ENCODE measurements at regions not wholly inside any gene's neighbourhood (a gene's known extent, or its start where the extent isn't known, plus 50 kb on each side); places are given as distances from the start of the nearest gene placed in this dataset.

- DNase-seq (ENCODE audit: low read depth) = no peak
Measured at GRCh38 chr13:105353654-105354053, 1181.8 kb downstream of the EFNB2 start.

- DNase-seq (ENCODE audit: low read depth) = no peak
Measured at GRCh38 chr13:105349082-105349723, 1186.3 kb downstream of the EFNB2 start.

- DNase-seq (ENCODE audit: low read depth) = no peak
Measured at GRCh38 chr13:105346141-105346775, 1189.2 kb downstream of the EFNB2 start.

DNA sequence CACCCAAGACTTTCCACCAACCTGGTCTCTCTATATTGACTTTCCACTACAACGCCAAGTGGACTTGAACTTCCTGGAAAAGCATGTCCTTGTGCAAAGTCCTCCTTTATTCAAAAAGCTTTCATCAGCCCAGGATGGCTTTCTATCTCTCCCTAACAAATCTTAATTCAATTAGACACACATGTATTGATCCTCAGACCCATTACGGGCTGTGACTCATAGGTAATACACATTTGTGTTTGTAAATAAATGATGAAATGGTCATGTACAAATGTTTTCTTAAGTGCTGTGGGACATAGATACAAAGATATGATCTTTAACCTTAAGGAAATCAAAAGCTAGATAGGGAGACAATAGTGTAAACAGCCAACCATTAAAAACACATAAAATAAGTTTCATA, 1189.7 kb downstream of the EFNB2 start:
- no peak for DNase-seq (ENCODE audit: low read depth)

DNA sequence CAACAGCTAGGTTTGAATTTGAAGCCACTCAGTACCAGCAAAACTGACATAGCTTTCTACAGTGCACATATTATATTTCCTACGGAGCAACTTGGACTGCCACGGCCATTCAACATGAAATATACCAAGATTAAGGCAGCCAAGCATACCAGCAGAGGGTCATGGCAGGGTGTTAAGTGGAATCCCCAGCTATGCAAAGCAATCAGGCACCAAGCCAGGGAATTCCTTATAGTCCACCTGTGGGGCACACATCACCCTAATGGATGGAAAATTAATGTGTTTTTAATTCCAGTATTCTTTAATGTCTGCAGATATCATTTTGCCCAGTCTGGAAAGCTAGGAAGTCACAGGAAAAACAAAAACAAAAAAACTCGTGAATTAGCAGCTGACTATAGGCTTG, 1190.3 kb downstream of the EFNB2 start:
- DNase-seq (ENCODE audit: low read depth) = no peak

DNA sequence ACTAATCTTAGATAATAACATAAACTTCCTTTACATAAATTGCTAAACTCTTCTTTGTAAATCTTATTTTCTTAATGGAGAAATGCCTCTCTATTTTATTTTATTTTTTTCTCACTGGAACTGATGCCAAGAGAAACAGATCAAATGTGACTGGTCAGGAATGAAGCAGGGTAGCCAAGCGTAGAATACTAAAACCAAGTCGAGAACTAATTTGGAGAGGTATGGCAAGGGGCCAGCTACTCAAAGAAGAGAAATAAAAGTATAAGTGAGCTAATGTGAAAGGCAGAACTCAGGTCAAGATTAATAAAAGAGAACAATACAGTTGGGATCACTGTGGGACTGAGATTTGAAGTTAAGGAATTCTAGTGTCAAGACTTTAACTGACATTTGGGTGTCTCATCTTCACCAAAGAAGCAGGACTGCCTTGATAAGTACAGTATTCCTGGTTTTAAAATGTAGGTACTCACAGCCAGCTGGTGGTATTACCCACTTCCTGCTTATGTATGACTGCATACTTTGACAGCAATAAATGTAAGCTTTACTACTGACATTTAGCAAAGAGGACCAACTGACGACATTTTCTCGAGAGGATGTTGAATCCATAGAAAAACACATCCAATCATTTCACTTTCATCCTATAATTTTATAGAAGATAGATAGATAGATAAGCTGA, 1192.2 kb downstream of the EFNB2 start:
- no peak for DNase-seq (ENCODE audit: low read depth)

DNA sequence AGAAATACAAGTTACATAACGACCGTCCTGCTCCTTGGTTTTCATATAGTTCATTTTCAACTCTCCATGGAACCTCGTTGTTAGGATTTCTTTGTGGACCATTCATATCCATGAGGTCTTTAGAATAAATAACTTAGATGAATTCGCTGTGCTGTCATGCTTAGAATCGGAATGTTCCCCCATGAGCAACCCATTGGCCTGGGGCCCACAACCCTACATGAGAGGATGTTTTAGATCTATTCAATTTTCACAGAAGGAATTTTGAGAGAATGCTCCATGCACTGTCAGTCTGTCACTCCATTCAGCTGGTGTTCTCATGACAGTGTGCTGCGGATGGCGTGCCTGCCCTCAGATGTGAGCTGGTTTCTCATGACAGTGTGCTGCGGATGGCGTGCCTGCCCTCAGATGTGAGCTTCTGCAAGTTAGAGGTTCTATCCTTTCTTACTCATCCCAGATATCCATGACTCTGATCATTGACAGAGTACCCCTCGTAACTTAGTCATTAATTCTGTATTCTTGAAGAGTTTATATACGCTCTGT, 1193.1 kb downstream of the EFNB2 start:
- no peak for DNase-seq (ENCODE audit: low read depth)

- DNase-seq (ENCODE audit: low read depth) = no peak
Measured at GRCh38 chr13:105341758-105342157, 1193.7 kb downstream of the EFNB2 start.

DNA sequence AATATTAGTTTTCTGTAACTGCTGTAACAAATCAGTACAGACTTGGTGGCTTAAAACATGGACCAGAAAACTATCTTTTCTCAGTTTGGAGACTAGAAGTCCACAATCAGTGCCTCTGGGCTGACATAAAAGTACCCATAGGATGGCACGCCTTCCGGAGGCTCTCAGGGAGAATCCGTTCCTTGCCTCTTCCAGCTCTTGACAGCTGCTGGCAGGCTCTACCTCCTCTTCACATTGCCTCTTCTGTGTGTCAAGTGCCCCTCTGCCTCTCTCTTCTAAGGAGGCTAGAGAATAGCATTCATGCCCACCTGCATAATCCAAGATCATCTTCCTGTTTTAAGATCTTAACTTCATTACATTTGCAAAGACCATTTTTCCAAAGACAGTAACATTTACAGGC, 1194.2 kb downstream of the EFNB2 start:
- DNase-seq (ENCODE audit: low read depth) = no peak

DNA sequence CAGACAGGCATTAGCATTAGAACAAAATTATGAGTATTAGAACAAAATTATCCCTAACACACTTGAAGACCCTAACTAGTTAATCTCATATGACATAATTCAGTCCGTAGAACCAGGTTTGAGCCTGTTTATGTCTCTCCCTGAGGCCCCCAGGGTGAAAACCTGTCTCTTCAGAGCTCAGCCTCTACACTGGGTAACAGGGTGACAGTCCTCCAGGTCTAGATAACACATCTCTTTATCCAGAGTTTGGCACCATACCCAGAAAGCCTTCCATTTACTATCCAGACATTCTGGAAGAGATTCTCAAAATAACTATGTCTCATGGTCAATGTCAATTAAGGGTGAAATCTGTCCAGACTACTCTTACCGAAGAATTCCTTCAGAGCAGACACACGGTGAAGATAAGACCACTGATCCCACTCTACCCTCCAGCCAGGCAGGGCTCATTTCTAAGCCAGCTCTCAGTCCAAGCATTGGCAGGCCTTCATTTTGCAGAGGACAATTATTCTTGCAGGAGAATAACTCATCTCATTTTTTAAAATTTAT, 1195.3 kb downstream of the EFNB2 start:
- no peak for DNase-seq (ENCODE audit: low read depth)

GRCh38 chr13:105338773-105339172, 1196.7 kb downstream of the EFNB2 start:
- no peak for DNase-seq (ENCODE audit: low read depth)

- no peak for DNase-seq (ENCODE audit: low read depth)
Measured at GRCh38 chr13:105338006-105338405, 1197.5 kb downstream of the EFNB2 start.

DNA sequence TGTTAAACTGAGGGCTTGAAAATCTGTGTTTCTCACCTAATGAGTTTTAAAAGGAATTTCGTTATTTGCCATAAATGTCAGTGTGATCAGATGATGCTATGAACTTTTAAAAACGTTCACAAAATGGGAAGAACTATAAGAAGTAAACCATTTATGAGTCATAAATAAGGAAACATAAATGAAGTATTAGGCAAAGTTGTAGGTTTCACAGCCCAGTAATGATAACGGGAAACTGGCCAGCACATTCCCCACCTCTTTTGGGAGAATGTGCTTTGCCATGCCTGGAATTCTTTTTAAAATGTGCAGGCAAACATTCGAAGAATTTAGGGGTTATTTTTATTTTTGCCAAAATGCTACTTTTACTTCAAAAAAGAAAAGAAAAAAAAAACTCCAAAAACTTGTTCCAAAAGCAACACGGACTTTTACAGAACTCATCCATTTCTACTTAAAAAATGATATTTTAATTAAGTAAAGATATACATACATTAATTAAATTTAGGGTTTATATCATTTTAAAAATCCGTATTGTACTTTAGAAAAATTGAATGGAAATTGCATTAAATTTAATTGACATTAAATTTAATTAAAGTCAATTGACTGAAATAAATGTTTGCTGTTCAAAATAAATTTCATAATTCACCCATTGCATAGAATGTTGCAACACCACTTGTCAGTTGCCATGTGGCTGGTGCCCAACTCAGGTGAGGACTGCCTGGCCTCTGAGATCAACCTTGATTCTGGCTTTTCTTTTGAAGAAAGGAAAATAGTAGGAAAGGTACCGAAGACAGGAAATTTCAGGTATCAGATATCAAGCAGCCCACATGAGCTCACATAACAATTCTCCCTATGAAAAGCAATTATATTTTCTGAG, 1198.5 kb downstream of the EFNB2 start:
- DNase-seq (ENCODE audit: low read depth) = no peak

GRCh38 chr13:105334211-105334610, 1201.3 kb downstream of the EFNB2 start:
- no peak for DNase-seq (ENCODE audit: low read depth)

DNA sequence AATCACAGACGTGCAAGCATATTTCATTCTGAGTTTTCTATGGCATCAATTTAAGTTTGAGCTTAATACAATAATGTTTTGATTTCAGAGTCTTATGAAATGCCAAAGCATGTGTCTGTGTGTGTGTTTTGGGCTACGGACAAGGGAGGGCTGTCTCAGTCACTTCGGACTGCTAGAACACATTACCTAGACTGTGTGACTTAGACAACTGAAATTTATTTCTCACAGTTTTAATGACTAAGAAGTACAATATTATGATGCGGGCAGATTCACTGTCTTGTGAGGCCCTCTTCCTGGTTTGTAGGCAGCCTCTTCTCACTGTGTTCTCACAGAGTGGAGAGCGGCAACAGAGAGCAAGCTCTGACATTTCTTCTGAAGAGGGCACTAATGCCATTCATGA, 1202.0 kb downstream of the EFNB2 start:
- DNase-seq (ENCODE audit: low read depth) = no peak

GRCh38 chr13:105329359-105329758, 1206.1 kb downstream of the EFNB2 start:
- no peak for DNase-seq (ENCODE audit: low read depth)

DNA sequence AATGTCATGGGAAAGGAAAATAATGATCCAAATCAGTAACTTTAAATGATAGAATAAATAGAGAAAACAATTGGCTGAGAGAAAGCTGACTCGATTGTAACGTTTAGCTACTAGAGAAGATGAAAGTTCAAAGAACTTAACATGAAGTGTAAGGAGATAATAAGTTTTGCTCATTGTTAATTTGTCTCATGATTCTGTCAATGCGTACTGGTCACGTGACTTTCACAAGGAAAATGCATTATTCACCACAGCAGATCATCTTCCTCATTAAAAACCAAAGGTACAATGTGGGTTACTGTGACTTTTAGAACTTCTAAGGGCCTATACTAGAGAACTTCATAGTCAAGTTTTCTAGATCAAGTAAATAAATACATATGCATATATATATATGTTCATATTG, 1207.2 kb downstream of the EFNB2 start:
- DNase-seq (ENCODE audit: low read depth) = no peak

GRCh38 chr13:105327581-105328126, 1207.8 kb downstream of the EFNB2 start:
- DNase-seq (ENCODE audit: low read depth) = no peak

DNA sequence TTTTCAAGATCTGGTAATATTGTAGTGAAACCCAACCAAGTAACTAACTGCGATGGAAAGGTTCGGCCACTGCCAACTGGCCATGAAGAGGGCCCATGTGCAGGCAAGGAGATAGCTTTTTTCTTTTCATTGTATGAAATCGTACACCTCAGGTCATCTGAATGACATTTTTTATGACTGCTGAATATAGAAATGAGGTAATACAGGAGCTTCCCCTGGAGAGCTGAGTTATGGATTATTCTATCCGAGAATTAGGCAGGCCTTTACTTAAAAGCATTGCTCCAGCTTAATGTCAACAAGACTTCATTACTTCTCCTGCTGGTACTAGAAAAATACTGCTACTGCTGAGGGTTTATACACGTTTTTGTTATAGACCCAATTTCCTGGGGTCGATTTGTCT, 1215.6 kb downstream of the EFNB2 start:
- no peak for DNase-seq (ENCODE audit: low read depth)

DNA sequence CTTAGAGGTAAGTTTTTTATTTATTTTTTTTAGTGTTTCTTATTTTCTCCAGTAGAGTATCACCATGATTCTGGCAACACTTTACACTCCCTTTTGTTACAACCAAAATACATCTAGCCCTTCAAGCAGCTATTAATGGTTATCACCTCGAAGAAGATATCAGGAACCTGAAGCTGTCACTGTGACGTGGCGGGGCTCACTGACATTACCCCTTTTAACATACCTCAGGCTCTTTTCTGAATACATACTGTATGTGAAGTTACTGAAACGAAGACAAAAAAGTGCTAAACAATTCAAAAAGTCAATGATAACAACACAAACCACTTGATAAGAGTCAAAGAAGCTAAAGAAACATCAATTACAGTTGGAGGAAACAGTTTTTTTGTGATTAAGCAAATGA, 1218.7 kb downstream of the EFNB2 start:
- no peak for DNase-seq (ENCODE audit: low read depth)

DNA sequence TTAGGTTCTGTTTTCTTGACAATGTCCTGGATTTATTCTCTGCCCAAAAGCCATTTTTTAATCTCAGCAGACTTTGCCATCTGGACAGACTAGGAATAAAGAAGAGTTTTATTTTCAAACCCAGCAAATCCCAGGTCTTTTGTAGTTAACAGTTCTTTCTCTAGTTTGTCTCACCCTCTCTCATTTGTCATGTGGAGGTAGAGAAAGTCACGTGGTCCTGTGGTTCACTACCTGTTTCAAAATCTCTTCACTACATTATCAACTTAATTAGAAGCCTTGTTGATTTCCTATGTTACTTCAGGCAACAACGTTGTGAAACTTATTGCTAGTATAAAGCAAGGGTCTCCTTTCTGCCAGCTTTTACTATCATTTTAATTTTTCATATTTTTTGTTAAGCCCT, 1222.6 kb downstream of the EFNB2 start:
- no peak for DNase-seq (ENCODE audit: low read depth)

DNA sequence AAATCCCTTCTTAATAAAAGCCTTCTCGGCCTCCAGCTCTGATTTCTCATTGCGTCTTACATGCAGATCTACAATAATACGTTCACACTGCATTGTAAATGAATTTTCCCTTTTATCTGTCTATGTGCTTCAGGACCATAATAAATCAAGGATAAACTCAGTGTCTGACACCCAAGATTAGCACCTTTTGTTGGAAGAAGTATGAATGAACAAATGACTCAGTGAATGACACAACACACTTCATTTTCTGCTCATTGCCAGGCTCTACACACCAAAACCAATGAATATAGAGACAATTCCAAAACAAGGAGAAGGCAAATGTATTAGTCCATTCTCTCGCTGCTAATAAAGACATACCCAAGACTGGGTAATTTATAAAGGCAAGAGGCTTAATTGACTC, 1224.4 kb downstream of the EFNB2 start:
- DNase-seq (ENCODE audit: low read depth) = no peak

Measured in stimulated activated CD4-positive, alpha-beta T cell treated with anti-CD3 and anti-CD28 coated beads, Interleukin-2, amount 100 ng/mL, for 4 hours (primary cell).